ENCODE measurements at regions not wholly inside any gene's neighbourhood (a gene's known extent, or its start where the extent isn't known, plus 50 kb on each side); places are given as distances from the start of the nearest gene placed in this dataset.

- TF ChIP-seq CTCF (IDR thresholded peaks at IDR 0.05) (no peak), POLR2A (IDR thresholded peaks at IDR 0.05) (no peak), POLR2AphosphoS5 (IDR thresholded peaks at IDR 0.05) (no peak)
These were observed 344.6 kb upstream of the ARID1B start for GRCh38 chr6:156432543-156432942.

Data from prostate gland (tissue), 2 donors.